Keratinocyte (primary cell): ENCODE measurements at regions not wholly inside any gene's neighbourhood (a gene's known extent, or its start where the extent isn't known, plus 50 kb on each side); places are given as distances from the start of the nearest gene placed in this dataset.

ENCODE experiments used
- EZH2 ChIP-seq: IDR thresholded peaks from one replicate; pipeline ENCODE4 v1.6.1; 2012; ENCODE audit warnings: inconsistent platforms, mild to moderate bottlenecking, low read length, moderate library complexity
- TF ChIP-seq, protein P1 (sequence below), 3 experiments: IDR thresholded peaks in 1 of 3; conservative IDR thresholded peaks in 1 of 3; optimal IDR thresholded peaks in 1 of 3; 2 replicates in 2 of 3; 3 replicates in 1 of 3; pipeline versions ENCODE3 to v1.5.1; 2011; ENCODE audit warnings: low read length in 3 of 3, mild to moderate bottlenecking in 3 of 3, moderate library complexity in 2 of 3, control low read depth in 1 of 3, inconsistent platforms in 1 of 3; ENCODE audit not compliant: insufficient read depth in 2 of 3; ENCODE audit errors: extremely low read depth in 1 of 3

- TF ChIP-seq, protein P1, sequence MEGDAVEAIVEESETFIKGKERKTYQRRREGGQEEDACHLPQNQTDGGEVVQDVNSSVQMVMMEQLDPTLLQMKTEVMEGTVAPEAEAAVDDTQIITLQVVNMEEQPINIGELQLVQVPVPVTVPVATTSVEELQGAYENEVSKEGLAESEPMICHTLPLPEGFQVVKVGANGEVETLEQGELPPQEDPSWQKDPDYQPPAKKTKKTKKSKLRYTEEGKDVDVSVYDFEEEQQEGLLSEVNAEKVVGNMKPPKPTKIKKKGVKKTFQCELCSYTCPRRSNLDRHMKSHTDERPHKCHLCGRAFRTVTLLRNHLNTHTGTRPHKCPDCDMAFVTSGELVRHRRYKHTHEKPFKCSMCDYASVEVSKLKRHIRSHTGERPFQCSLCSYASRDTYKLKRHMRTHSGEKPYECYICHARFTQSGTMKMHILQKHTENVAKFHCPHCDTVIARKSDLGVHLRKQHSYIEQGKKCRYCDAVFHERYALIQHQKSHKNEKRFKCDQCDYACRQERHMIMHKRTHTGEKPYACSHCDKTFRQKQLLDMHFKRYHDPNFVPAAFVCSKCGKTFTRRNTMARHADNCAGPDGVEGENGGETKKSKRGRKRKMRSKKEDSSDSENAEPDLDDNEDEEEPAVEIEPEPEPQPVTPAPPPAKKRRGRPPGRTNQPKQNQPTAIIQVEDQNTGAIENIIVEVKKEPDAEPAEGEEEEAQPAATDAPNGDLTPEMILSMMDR (optimal IDR thresholded peaks at IDR 0.05 in 1 of 3, IDR thresholded peaks at IDR 0.05 in 1 of 3, conservative IDR thresholded peaks at IDR 0.05 in 1 of 3; ENCODE audit: extremely low read depth in 1 of 3, insufficient read depth in 2 of 3, low read length in 3 of 3), result no peak
- no peak for TF ChIP-seq EZH2
These were observed 83.0 kb upstream of the HNRNPA3 start for GRCh38 chr2:177129610-177130009.
